NCI-H2171 treated with DMSO at 0.1 percent for 48 hours (cell line): ENCODE measurements at regions not wholly inside any gene's neighbourhood (a gene's known extent, or its start where the extent isn't known, plus 50 kb on each side); places are given as distances from the start of the nearest gene placed in this dataset.
"Not testable (repeated sequence)": the region's sequence is repeated elsewhere in the genome, so short reads cannot be mapped to it uniquely, and the experiment has no call there.

Experiments used
- DNase-seq: peaks from one replicate; lab custom pipeline; 2025; lab: John Stamatoyannopoulos, UW

DNA sequence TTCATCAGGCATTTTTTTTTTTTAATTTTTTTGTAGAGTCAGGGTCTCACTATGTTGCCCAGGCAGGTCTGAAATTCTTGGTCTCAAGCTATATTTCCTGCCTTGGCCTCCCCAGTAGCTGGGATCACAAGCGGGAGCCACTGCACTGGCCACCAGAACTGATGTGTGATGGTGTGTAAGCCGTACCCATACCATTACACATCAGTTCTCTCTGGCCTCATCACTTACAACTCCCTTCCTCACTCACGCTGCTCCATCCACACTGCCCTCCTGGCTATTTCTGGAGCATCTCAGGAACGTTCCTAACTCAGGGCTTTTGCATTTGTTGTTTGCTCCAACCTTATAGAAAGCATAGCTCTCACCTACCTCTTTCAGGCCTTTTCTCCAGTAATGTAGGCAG, 834.5 kb upstream of the ID2 start:
- DNase-seq: no peak

DNA sequence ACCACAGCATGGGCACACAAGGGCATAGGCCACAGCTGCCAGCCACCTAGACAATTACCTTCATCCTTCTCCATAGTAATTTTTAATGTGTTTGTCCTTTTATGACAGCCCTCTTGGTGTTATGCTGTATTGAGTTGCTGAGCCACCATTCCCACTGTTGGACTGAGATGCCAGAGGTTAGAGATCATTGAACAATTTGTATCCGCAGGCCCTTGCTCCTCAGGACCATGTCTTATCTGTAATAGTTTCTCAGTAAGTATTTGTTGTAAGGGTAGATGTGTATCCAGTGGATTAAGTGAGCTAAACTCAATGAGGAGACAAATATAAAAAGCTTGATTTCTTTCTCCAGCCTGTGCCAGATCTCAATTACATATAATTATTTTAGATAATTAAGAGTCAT, 832.8 kb upstream of the ID2 start:
- DNase-seq: no peak

GRCh38 chr2:7849531-7849930, 832.3 kb upstream of the ID2 start:
- no peak for DNase-seq

GRCh38 chr2:7852546-7852945, 829.3 kb upstream of the ID2 start:
- no peak for DNase-seq

GRCh38 chr2:7857904-7858303, 824.0 kb upstream of the ID2 start:
- no peak for DNase-seq

GRCh38 chr2:7858624-7859023, 823.2 kb upstream of the ID2 start:
- no peak for DNase-seq

GRCh38 chr2:7860693-7861092, 821.2 kb upstream of the ID2 start:
- peak; percentile 46 for DNase-seq

DNA sequence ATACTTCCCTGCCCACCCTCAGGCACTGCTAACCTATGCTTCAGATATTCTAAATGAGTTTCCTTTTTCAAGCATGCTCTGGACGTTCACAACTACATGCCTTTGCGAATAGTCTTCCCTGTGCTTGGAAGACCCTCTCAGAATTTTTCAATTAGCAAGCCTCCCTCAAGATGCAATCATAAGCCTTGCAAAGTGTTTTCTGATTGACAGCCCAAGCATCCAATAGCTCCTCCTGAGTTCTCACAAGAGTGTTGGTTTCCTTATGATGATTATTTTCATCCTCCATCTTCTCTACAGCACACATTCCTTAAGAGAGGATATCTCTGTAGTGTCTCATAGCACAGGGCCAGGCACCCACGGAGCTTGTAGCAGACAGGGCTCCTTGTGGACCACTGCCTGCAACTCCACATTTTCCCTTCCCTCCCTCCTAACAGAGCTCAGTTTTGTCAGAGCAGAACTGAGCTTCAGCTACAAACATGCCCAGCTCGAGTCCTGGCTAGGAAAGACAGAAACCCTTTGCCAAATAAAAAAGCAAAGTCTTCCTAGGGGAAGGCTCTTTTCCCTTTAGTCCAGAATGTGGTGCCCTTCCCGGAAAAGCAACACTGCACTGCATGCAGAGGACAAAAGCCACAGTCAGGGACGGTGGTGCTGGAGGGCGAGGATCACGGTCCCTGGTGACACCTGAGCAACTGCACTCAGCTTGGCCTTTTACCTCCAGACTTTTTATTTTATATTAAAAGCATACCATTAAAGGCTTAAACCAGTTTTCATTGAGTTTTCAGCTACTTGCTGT, 819.8 kb upstream of the ID2 start:
- no peak for DNase-seq

DNA sequence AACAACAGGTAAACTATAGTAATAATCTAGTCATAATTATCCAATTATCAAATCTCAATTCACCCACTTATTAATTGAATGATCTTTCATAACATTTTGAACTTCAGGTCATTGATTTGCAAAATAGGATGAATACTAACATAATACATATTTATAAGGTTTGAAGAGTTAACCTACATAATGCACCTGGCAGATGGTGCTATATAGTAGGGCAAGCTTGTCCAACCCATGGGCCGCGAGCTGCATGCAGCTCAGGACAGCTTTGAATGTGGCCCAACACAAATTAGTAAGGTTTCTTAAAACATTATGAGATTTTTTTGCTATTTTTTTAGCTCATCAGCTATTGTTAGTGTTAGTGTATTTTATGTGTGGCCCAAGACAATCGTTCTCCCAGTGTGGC, 815.8 kb upstream of the ID2 start:
- DNase-seq: no peak

DNA sequence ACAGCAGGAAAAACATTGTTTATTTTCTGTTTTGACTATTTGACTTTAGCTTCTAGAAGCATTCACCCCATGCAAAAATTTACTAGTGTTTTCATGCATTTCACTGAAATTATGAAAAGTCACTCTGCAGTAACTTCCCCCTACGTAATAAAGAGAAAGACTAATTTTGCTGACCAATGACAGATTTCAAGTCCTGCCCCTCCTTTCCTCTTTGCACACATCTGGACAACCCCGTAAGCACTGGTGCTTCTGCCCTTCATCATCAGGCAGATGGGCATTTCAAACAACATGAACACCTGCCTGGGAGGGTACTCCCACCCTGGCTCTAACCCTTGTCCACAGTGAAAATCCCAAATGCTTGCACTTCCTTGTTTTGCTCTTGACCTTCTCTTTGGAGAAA, 815.0 kb upstream of the ID2 start:
- no peak for DNase-seq

GRCh38 chr2:7867867-7868266, 814.0 kb upstream of the ID2 start:
- no peak for DNase-seq

DNA sequence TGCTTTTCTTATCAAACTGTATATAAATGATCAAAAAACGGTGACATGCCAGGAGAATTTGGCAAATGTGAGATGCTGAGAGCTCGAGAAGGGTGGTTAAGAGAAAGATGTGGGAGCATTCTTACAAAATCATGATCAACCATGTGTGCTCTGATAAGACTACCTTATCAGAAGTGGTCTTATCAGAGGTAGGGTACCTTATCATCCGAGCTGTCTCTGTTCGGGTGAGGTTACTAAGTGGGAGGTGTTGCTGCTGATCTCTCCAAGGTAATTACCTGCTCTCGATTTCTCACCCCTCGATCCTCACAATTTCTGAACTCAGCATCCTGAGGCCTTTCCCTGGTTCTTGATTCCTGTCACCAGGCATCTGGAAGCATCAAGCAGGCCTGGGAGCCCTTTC, 813.0 kb upstream of the ID2 start:
- DNase-seq: no peak

DNA sequence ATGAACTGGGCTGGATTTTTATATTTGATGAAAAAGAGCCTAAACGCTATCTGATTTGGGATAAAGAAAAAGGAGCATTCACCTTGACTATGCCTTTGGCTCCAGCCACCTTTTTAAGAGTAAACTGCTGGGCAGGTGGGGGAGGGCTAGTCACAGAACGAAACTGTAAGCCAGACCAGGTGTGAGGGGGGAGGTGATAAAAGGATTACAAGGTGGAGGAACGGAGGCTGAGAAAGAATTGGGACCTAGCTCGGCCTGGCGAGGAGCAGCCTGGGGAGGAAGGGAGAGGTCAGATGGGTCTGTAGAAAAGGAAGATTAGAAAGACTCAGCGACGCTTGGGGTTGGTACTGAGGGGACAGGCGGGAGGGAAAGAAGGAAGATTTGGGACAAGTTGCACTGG, 805.4 kb upstream of the ID2 start:
- DNase-seq: not testable (repeated sequence)

DNA sequence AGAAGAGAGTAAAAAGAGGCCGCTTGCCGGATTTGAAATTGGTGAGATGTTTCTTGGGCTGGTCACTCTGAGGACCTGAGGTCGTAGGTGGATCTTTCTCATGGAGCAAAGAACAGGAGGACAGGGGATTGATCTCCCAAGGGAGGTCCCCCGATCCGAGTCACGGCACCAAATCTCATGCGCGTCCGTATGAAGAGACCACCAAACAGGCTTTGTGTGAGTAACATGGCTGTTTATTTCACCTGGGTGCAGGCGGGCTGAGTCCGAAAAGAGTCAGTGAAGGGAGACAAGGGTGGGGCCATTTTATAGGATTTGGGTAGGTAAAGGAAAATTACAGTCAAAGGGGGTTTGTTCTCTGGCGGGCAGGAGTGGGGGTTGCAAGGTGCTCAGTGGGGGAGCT, 803.6 kb upstream of the ID2 start:
- not testable (repeated sequence) for DNase-seq

DNA sequence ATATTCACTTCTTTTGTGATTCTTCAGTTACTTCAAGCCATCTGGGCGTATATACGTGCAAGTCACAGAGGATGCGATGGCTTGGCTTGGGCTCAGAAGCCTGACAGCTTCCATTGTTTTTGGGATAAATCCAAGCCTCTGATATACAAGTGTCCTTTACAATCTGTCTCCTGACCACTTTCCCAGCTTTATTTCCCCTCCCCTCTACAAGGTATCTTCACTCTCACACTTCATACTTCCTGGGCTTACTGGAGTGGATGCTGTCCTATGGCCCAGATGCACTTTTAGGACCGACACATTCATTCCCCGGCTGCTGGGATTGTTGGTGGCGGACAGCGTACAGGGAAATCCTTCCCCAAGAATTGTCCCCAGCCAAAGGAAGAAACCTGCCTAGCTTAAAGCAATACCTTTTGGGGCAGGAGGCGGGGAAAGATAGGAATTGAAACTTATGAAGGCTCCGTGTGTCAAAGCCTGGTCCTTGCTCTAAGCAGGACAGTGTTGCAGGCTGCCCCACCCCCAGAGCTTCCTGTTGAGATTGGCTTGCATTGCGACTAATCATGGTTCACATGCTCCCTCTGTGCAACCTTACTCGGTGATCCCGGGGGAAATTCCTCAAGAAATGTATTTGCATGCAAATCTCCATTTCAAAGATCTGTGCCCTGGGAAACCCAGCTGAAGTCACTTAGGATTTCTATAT, 802.9 kb upstream of the ID2 start:
- no peak for DNase-seq

GRCh38 chr2:7879483-7879835, 802.4 kb upstream of the ID2 start:
- no peak for DNase-seq

GRCh38 chr2:7880126-7880525, 801.7 kb upstream of the ID2 start:
- DNase-seq: no peak

DNA sequence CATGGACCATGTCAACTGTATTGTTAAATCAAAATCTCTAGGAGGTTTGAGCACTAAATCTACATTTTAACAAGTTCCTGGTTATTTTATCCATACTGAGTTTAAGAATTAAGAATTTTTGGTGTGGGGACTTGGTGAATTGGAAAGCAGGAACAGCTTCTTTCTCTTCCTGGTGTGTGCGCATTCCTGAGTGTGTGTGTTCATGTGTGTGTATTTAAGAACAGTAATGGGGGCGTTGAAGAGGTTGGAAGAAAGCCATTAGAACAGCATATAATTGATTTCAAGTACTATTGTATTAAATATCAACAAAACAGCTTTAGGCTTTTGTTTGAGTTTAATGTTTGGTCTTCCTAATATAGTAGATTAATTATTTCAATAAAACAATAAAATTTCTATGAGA, 801.3 kb upstream of the ID2 start:
- no peak for DNase-seq

DNA sequence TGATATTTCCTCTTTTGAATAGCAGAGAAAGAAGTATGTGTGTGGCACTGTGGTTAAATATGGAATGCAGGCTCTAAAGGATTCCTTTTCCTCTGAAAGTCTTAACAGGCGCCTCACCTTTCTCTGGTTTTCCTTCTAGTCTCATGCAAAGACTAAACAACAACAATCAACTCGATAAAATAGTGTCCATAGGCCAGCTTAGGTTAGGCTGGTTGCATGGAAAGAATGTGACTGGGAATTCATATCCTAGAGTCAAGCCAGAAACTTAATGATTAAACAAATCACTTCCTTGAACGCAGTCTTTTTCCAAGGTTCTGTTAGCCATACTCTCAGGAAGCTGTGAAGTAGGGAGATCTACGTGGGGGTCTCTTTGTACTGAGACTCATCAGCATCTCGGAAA, 800.8 kb upstream of the ID2 start:
- DNase-seq: no peak

- DNase-seq: no peak
Observed at GRCh38 chr2:7881466-7881865, 800.4 kb upstream of the ID2 start.

DNA sequence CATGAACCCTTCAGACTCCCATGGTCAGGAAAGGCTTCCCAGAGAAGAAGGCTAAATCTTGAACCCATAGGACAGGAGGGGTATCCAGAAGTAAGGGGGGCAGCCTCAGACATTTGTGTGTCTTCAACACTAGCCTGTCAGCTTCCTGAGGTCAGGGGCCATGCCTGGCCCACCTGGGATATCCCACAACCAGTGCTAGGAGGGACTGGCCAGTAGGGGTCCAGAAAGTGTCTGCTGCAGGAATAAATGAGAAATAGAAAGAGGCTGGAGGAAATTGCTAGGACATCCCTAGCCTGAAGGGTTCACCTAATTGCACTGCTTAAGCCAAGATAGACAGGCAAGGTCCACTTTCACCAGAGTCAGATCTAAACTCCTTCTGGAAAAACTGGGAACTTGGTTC, 799.6 kb upstream of the ID2 start:
- no peak for DNase-seq

DNA sequence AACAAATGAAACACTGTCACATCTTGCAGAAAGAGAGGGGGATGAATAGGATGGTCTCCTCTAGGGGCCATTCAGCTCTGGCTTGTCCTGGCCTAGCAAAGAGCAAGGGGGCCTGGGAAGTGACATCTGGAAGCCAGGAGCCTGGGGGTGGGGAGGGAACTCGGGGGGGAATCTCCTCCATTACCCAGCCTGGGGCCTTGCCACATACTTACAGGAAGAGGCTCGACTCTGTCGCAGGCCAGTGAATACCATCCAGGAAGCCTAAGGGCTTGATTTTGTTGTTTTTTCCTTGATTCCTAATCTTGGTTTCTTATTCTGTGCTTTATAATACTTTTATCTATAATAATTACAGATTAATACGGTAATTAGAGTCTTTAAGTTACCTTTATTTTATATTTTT, 797.5 kb upstream of the ID2 start:
- no peak for DNase-seq

GRCh38 chr2:7886666-7887065, 795.2 kb upstream of the ID2 start:
- no peak for DNase-seq

DNA sequence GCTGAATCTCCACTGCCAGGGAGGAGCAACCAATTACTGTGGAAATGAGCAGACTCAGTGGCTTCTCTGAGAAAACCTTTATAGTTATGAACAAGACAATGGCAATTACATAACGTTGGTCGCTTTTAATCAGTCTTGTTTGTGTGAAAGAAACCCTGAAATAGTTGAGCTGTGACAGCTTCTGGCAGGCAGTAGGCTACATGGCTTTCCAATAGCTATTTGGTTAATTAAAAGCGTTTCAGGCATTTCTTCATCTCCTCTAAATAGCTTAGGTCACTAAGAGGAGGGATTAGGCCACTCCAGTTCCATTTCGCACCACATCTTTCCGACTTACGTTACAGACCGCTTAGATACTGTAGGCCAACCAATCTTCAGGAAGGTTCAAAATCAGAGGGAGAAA, 794.4 kb upstream of the ID2 start:
- DNase-seq: no peak
